GM21717 (cell line): ENCODE measurements at regions not wholly inside any gene's neighbourhood (a gene's known extent, or its start where the extent isn't known, plus 50 kb on each side); places are given as distances from the start of the nearest gene placed in this dataset.
A peak's percentile ranks its signal among the peaks of the same experiment; 100 is the strongest.
"Not testable (repeated sequence)": the region's sequence is repeated elsewhere in the genome, so short reads cannot be mapped to it uniquely, and the experiment has no call there.

Experiments
- ATAC-seq: cut with Tn5 transposase; IDR thresholded peaks from one replicate; pipeline ENCODE4 v1.9.1; 2021; ENCODE audit warnings: mild to moderate bottlenecking, moderate library complexity; ENCODE audit not compliant: unreplicated experiment

DNA sequence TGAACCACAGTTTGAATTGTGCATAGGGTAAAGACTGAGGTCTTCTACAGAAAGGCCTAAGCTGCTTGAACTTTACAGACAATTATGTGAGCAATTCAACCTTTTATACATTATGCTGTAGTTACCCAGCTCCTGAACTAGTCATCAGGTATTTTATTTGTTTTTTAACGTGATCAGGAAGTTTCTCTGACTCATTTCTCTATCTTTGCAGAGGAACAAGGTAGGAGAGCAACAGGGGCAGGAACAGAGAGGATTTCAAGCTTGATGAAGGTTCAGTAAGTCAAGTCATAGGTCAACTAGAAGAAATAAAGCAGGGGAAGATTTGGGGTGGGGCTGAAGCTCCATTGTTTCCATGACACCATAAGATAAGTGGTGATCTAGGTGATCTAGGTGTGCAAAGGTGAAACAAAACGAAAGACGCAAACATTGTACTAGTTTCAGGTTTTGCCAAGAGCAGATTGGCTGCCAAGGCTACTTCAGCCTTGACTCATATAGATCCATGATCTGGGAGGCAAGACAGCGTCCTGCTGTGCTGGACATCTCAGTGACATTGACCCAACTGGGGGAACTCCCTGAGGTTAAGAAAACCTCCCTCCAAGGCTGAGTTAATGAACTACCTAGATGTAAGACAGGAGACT lies 198.1 kb downstream of the DAD1 start:
- no peak for ATAC-seq

DNA sequence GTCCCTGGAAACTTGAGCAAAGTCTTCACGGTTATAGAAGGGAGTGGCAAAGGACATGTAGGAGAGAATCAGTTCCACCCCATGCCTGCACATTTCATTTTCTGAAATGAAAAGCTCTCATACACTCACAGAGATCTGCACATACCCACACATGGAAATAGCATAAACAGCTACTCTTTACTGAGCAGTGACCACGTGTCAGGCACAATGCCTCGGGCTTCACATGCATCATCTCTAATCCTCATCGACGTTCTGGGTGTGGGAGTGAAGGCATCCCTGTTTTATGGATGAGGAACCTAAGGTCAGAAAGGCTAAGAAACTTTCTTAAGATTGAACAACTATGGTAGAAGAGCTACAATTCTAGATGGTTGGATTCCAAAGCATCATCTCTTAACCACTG lies 198.8 kb downstream of the DAD1 start:
- no peak for ATAC-seq

DNA sequence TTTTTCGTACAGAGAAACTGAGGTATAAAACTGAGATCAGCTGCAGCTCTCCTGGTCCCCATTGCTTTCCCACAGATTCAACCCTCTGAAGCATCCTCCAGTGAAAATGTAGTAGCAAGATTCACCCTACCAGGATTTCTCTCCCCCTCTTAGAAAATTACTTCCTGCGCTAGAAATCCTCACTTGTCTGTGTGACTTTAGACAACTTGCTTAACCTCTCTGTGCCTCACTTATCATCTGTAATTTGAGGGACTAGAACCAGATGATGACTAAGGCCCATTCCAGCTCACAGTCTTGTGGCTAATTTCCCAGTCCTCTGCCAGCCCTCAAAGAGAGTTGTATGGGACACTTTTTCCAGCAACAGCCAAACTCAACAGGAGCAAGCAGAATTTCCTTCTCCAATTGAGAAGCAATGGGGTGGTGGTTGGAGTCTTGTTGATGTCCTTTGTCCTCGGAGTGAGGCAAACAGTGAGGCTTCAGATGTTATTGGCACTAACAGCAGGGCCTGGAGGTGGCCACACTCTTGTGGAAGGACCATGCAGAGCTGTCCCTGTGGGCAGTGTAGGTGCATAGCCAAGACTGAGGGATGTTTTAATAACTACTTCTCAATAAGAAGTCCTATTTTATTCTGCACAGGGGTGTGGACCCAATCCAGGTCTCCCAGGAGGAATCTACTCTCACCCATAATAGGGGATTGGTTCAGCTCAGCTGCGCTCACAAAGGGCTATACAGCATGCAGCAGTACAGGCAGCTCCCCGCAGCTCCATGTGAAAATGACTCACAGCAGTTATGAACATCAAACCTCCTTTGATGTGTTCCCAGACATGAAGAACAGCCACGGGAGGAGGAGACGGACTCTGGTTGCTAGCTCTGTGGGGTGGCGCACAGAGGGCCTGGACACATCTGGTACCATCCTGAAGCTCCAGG lies 200.1 kb downstream of the DAD1 start:
- no peak for ATAC-seq

DNA sequence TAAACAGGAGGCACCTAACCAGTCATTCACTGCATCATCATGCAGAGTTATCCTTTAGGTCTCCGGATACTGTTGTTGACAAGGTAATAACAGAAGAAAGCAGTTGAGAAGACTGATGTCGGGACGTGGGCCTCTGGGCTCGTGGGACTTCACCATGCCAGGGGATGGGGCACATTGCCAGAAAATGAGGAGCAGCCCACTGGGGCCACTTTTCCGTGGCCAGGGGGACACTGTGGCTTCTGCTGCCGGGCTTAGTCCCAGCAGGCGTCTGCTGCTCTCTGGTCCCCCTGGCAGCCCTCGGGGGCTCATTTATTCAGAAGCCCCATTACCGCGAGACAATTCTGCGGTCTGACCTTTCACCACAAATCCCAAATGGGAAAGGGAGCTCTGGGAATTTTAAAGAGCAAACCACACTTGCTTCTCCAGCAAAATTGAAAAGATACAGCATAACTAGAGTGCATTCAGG lies 201.2 kb downstream of the DAD1 start:
- no peak for ATAC-seq

DNA sequence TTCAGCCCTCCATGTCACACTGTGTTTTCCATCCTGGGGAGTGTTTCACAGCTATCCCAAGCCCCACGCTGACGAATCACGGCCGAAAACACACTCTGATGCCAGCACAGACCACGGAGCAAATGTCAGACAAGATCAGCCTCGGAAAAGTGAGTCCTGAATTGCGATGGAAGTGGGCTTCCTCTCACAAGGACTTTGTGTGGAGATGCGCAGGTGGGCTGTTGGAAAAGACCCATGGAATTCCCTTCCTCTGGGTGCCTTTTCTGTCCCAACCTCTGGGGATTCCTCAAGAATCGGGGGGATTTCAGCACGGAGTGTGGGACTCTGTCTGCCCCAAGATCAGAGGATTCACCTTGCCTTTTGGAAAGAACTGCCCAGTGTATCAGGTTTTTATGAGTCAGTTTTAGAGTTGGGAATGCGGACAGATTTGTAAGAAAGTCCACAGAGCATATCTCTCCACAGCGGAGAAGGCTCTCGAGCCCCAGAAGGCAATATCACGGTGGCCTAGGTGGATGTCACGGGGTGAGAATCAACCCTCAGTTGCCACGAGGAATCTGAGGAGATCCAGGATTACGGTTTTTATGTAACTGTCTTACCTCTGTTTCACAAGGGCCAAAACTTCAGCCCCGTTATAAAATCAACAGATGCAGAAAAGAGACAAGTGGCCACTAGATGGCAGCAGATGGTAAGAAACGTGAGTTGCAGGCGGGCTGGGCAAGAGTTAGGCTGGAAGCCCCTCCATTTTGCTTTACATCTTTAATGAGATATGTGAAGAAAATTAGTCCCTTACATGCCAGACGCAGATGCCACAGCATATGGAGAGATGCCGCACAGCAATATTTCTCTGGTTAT lies 201.9 kb downstream of the DAD1 start:
- ATAC-seq, result no peak

DNA sequence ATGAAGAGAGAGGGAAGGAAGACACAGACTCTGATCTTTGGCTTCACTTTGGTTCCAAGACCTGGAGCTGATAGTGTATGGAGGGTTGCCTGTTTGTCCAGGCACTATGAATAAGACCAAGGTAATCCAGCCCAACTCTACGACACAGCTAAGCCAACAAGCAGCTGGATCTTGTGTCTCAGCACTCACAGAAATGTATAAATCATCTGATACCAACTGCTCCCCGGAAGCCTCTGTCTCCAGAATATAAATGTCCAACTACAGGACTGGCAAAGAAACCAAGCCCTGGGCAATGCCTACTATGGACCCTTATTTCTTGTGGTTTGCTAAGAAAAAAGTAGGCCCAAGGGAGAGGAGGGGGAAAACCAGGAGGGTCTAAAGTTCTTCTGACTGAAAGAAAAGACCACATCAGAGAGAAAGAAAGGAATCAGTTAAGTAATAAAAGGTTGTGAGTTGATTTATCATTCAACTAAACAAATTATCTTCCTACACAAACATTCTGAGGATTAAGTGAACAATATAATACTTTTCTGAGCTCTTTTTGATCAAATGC lies 204.0 kb downstream of the DAD1 start:
- ATAC-seq, result no peak

DNA sequence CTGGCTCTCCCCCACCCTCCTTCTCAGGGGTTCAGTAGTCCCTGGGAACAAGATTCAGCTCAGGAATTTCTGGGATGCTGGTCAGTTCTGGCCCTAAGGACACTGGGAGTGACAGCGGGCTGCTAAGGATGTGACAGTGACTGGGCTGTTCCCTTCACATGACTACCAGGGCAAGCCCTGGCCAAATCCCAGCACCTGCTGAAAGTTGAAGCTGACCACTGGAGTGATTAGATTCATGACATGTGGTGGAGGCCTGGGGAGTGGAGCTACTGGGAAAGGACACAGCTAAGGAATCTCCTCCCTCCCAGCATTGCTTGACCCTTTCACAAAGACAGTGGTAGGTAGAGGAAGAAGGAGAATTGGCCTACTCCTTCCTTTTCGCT lies 204.9 kb downstream of the DAD1 start:
- ATAC-seq, result peak; percentile 6

DNA sequence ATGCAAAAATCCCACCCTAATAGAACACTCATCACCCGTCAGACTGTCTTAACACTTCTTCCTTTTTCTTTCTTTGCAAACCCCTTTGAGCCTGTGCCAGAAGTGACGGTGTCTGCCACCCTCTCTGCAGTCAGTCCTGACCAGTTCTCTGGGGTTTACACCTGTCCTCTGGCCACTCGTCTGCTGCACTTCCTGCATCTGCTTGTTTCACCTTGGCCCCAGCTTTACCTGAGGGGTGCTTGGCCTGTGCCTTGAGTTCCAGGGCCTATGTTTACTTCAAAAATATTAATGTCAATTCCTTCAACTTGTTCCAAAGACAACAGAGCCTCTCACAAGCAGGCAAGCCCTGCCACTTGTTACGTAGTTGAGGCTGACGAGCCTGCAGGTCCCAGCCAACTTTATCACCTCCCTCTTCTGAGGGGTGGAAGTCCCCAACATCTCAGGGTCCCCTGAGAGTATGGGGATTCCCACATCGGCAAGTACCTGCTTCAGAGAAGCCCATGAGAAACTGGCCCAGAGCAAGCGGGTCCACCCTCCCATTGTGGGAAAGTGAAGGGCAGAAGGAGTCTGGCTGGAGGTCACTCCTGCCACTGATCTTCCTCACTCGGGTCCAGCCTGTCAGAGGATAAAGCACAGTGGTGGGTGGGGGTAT lies 205.4 kb downstream of the DAD1 start:
- ATAC-seq, result peak; percentile 51

DNA sequence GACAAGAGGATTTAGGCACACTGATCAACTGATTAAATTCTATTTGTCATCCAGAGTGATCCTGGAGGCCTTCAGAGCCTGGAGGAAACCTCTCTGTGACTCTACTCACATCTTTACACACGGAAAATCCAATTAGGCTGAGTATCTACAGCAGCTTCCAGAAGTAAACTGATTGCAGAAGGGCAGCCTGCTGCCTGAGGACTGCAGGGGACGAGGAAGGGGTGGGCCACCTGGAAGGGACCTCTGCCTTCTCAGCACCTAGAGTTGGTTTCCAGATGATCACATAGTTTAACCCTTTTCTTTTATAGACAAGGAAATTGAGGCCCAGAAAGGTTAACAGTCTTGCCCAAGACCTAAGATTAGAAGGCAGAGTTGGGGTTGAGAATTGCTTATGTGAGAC lies 206.1 kb downstream of the DAD1 start:
- no peak for ATAC-seq

DNA sequence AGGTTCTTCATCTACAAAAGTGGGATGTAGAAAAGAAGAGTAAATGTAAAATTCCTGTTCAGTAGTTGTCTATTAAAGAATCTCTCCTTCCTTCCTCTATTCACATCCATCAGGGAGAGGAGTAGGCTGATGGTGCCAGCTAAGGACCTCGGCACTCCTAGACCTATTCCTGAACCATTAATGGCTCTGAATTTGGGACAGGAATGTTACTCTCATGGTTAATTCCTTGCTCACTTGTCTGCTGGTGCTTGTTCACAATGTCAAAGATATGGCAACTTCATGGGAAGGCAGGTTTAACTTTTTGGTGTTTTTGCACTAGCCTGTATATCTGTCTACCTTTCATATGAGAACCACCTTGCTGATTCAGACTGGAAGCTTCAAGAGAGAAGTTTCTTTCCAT lies 206.6 kb downstream of the DAD1 start:
- ATAC-seq, result no peak

DNA sequence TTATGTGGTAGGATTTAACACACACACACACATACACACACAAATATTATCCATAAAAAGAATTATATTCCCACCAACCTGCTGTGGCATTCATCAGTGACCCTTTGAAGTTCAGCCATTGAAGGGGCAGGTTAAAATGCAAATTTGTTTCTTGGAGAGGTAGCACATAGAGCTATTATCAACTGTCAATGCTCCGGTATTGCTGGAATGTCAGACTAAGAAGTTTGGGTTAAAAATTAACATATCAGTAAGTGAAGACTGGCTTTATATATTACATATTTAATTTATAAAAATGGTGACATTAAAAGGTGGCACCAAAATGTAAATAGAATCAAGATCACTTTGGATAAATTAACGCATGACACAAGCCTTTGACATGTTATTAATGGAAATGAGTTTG lies 207.3 kb downstream of the DAD1 start:
- no peak for ATAC-seq

DNA sequence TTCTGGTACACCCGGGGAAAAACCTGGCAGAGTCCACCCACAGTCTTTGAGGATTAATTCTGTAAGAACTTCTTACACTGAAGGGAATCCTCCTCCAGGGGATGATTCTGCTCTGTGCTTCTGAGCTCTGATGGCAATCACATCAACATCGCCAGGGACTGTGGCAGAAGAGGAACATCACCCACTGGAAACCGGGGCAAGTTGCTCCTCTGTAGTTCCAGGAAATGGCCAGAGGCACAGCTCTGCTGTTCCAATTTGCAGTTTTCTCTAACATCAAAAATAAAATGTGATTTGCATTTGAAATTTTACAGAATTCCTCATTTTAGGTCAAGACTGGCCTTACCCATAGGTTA lies 207.6 kb downstream of the DAD1 start:
- no peak for ATAC-seq

DNA sequence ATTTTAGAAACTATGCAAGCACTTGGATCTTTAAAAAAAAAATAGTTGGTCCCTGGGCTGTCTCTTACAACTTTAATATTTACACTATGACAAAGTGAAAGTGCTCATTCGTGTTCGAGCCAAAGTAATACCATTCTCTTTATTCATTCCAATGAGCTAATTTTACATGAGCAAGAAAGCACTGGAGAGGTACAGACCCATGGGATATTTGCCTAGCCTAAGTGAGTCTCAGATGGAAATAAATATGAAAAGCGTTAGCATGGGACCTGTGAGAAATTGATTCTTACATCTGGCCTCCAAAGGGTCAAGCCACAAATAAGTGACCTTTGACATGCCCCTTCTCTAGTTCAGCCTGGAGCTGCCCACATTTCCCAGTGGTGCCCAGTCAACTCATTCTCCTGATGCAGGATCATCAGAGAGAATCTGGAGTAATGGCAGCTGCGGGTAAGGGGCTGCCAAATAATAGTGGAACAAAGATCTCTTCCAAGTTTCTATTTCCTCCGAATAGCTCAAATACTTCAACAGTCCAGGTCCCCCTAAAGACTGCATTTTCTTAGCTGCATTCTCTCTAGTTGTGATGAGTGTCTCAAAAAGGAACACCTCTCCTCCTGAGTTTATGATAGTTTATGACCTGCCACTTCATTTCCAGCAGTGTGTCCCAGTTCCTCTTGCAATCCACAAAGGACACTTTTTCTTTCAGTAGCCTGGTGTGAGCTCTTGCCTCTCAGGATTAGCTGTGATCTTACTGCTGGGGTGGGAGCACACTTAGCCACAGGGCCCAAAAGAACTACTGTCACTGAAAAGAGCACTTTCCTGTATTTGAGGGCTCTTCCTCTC lies 208.2 kb downstream of the DAD1 start:
- no peak for ATAC-seq

DNA sequence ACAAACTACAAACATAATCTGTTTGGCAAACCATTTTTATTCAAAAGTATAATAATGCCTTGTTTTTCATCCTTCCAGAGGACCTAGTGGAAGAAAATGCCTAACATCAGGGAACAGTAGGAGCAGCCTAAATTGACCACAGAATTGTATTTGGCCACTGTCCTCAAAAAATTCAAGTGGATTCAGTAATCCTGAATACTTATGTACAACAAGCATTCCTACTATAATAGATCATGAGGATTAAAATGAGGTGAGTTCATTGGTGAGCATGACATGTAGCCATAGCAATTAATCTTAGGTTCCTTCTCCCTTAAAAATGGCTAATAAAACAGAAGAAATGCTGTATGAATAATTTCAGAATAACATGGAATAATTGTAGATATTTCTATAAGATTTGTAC lies 209.3 kb downstream of the DAD1 start:
- ATAC-seq, result no peak

DNA sequence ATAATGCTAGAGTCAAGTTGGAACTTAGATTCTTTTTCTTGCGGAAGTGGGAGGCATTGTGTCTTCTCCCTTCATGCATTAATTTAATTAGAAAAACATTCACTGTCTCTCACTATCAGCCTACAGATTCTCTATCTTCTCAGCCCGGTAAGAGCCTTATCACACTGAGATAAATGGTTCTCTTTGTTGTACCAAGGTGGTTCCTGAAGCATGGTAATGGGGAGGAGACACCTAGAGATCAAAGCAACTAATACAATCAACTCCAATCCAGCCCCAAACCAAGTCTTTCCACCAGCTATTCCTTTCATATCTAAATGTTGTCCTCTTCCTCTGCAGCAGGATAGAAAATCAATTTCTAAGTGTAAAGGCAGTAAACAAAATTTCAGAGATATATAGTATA lies 210.8 kb downstream of the DAD1 start:
- ATAC-seq, result no peak

DNA sequence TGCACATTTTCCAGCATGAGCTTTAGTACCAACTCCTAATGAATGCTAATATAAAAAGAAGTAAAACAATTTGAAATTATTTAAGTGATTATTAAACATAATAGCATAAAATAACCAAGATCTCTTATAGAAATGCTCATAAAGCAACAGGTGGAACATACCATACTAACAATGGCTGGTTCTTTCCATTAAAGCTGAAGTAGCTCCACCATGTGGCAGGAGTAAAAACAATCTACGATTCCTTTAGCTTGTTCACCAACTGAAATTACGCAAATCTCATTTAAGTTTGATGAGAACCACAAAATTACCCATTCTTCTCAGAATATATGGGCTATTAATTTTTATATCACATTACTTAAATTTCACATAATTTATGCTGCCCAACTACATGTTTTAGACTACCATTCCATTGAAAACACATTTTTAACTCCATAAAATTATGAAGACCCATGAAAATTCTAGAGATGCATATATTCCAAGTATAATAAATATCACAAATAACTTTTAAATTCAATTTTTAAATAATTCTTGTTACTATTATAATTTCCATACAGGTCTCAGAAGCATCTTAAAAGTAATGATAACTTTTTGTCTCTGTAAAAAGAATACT lies 213.6 kb downstream of the DAD1 start:
- no peak for ATAC-seq

DNA sequence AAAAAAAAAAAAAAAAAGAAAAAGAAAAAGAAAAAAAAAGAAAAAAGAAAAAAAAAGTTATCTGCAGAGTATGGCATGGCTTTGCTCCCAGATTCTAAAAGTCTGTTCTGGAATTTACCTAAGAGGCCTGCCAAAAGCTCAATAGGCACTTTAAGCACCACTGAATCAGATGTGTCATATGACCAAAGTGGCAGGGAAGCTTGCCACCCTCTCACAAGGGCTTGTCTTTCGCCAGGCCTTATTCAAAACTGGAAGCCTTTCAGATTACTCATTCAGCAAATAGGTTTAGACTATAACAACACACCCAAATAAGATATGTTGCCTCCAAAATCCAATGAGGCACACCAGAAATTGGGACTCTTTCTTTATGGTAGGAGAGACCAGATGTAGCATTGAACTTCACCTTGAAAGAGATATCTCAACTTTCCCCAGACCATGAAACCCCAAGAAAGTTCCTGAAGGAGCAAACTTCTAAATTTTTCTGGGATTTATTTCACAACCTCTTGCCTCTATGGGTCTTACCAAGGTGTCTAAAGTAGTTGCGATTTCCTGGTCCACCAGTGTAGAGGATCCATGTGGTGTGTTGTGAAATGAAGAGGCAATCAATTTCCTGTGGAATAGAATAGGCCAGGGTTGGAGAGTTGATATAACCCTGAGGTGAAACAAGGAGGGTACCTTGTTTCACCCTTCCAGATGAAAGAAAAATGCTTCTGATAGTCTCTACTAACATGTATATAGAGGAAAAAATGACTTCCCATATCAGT lies 218.8 kb downstream of the DAD1 start:
- ATAC-seq, result no peak

DNA sequence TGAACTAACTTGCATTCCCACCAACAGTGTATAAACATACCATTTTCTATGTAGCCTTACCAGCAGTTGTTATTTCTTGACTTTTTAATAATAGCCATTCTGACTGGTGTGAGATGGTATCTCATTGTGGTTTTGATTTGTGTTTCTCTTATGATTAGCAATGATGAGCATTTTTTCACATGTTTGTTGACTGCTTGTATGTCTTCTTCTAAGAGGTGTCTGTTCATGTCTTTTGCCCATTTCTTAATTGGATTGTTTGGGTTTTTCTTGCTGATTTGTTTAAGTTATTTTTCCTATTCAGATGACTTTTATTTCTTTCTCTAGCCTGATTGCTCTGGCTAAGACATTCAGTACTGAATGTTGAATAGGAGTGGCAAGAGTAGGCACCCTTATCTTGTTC lies 230.3 kb downstream of the DAD1 start:
- ATAC-seq, result no peak

DNA sequence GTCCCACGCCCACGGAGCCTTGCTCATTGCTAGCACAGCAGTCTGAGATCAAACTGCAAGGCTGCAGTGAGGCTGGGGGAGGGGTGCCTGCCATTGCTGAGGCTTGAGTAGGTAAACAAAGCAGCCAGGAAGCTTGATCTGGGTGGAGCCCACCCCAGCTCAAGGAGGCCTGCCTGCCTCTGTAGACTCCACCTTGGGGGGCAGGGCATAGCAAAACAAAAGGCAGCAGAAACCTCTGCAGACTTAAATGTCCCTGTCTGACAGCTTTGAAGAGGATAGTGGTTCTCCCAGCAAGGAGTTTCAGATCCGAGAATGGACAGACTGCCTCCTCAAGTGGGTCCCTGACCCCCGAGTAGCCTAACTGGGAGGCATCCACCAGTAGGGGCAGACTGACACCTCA lies 239.7 kb downstream of the DAD1 start:
- ATAC-seq, result not testable (repeated sequence)
